Embryonic facial prominence (tissue), 1 donor: ENCODE measurements at regions not wholly inside any gene's neighbourhood (a gene's known extent, or its start where the extent isn't known, plus 50 kb on each side); places are given as distances from the start of the nearest gene placed in this dataset.
"Not testable (repeated sequence)": the region's sequence is repeated elsewhere in the genome, so short reads cannot be mapped to it uniquely, and the experiment has no call there.

ENCODE experiments used
- DNase-seq: peaks from one replicate; pipeline ENCODE4 v3.0.0-alpha.2; 2016; ENCODE audit errors: extremely low spot score

DNA sequence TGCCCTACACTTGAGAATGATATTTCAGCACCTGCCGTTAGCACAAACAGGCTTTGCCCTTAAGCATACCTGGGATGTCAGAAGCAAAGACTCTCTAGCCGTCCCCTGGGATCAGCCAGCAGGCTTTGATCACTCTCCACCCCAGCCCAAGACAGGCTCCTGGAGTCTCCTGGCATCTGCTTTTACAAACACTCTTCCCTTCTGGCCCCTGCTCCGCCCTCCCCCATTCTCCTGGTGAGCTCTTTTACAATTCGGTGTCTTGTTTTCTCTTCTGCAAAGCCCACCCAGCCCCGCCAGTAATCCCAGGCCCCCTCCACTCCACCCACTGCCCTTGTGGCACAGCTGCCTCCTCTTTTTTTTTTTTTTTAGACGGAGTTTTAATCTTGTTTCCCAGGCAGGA lies 50.4 kb downstream of the KATNIP start:
- no peak for DNase-seq

DNA sequence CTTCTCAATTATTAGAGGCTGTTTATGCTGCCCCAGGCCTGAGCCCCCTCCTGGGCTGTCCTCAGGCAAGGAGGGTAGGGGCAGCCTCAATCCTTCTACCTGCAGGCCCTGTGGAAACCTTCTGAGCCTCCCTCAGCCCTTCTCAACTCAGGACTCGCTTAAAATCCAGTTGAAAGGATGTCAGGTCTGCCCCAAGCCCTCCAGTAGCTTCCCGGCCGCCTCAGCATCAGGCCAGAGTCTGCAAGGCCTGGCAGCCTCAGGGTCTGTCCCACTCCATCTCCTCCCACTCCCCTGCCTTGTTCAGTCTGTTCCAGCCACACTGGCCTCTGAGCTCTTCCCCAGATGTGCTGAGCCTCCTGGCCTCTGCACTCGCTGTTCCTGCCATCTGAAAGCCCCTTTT lies 52.2 kb downstream of the KATNIP start:
- DNase-seq = no peak

DNA sequence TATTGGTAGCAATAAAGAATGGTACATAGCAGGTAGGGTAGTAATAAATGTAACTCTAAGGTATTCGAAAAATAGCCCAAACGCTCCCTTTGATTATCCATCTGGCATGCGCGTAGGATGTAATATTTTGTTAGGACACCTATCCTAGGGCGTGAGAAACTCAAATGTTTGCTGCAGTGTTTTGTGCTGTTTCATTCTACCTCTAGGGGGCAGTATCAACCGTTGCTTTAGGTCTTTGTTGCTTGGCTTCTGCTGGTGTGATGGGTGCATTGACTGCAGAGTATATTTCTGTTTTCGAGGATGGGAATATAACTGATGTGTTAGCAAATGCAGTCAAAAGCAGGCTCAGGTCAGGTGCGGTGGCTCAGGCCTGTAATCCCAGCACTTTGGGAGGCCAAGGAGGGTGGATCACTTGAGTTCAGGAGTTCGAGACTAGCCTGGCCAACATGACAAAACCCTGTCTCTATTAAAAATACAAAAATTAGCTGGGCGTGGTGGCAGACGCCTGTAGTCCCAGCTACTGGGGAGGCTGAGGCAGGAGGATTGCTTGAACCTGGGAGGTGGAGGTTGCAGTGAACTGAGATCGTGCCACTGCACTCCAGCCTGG lies 55.7 kb downstream of the KATNIP start:
- DNase-seq = not testable (repeated sequence)

- DNase-seq = no peak
Measured at GRCh38 chr16:27611340-27611739, 61.4 kb downstream of the KATNIP start.

DNA sequence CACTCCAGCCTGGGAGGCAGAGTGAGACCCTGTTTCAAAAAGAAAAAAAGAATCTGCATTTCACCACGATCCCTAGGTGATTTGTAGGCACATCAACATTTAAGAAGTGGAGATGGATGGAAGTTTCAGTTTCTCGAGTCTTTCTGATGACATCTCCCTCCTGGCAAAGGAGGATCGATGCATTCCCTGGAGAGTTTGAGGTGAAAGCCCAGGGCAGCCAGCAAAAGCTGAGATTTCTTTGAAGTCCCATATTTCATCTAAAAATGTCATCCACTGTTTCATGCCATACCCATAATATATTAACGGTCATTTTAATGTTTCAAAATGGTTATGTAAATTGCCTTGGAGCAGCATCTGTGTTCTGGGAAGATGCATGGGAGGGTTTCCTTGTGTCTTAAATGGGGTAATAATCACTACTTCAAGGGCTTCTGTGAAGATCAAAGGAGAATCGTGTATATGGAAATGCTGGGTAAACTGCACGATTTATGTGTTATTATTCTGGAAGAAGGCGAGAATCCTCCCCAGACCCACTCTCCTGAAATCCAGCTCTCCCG lies 63.4 kb downstream of the KATNIP start:
- no peak for DNase-seq

GRCh38 chr16:27617665-27618064 lies 67.7 kb downstream of the KATNIP start:
- DNase-seq = no peak

- no peak for DNase-seq
Measured at GRCh38 chr16:27618165-27618564, 68.2 kb downstream of the KATNIP start.

DNA sequence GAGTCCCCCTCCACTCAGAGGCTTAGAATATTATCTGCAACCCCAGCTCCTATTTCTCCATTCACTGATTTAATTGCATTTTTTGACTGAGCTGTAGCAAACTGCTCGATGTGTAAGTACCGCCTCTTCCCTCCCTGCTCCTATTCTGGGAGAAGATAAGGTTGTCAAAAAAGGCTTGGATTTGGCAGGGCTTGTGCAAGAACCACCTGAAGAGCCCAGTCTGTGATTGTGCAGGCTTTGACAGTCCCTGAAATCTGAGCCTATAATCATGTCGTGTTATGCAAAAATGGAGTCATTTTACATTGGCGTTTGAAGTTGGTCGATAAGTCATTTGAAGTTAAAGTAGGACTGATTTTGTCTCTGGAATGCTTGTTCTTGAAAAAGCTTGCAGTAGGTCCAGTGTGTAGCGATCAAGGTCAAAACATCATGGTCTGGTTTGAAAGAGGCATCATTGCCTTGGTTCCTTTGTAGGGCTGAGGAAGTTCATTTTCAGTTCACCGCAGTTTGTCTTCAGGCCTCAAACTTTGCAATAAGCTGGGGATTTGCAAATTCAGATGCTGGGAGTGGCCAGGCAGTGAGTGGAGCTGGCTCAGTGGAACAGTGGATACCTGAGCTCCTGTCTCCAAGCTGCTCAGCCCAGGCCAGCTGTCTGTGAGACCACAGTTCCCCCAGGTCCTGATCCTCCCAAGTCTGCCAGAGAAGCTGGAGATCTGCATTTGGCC lies 68.8 kb downstream of the KATNIP start:
- DNase-seq = no peak

DNA sequence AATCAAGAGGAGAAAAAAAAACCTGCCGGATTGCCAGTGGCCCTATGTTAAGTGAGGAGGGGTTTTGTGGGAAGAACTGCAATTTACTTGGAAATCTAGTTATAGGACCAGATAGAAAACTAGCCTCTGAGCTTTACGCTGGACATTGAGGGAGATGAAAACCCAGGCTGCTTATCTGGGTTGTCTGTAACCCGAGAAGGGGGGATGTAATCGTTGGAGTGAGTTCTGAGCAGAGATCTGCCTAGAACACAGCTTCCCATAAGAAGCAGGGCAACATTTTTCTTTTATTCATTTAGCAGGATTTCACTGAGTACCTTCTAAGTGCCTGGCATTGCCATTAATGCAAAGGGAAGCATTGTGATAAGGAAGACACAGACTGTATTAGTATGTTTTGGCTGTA lies 70.6 kb downstream of the KATNIP start:
- no peak for DNase-seq

DNA sequence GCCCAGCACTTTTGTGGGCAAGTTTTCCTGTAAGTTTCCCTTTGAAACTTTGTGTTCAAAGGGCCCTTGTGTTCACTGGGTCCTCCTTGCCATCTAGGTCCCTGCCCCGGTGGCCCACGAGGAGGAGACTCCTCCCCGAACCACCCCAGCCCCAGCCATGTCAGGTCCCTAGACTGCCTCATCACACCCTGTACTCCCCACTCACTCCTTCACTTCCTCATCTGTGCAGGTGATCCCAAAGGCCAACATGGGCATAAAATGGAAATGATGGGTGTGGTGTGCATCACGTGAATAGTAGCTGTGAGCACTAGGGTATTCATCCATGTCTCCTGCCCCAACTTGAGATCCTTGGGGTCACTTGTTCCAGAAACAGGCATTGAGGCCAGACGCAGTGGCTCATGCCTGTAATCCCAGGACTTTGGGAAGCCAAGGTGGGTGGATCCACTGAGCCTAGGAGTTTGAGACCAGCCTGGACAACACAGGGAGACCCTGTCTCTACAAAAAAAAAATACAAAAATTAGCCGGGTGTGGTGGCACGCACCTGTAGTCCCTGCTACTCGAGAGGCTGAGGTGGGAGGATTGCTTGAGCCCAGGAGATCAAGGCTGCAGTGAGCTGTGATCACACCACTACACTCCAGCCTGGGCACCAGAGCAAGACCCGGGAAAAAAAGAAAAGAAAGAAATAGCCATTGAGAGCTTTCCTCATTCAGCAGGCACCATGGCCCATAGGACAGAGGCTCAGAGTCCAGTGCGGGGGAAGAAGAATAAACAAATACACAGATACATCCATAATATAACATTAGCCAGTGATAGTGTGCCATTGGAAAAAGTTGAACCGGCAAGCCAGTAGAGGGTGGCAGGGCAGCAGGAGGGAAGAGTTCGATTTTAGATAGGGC lies 74.5 kb downstream of the KATNIP start:
- no peak for DNase-seq

GRCh38 chr16:27625050-27625697 lies 75.2 kb downstream of the KATNIP start:
- DNase-seq = no peak

GRCh38 chr16:27627136-27627535 lies 77.2 kb downstream of the KATNIP start:
- DNase-seq = no peak

DNA sequence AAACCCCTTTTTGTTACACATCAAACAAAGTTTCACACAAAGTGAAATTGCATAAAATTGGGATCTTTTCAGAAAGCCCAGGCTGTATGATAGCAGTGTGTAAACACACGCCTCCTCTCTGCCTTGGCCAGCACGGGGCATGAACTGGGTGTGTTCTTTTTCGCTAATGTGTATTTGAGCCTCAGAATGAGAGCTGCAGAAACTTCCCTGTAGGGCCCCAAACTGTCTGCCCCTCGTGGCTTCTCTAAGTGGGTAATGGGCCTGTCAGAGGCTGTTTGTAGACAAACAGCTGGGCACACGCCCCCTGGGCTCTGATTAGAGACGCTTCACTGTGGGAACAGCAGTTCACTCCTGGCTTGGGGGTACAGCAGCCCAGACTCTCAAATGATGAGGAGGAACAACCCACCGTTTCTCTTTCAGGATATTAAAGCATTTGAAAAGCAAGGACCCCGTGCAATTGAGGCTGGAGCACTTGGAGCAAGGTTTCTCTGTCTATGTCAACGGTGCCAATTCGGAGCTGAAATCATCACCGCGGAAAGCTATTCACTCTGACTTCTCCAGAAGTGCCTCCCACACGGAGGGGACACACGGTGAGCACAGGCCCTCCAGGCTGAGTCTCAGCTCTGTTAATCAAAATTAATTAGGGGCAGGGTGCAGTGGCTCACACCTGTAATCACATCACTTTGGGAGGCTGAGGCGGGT lies 78.4 kb downstream of the KATNIP start:
- DNase-seq = no peak

DNA sequence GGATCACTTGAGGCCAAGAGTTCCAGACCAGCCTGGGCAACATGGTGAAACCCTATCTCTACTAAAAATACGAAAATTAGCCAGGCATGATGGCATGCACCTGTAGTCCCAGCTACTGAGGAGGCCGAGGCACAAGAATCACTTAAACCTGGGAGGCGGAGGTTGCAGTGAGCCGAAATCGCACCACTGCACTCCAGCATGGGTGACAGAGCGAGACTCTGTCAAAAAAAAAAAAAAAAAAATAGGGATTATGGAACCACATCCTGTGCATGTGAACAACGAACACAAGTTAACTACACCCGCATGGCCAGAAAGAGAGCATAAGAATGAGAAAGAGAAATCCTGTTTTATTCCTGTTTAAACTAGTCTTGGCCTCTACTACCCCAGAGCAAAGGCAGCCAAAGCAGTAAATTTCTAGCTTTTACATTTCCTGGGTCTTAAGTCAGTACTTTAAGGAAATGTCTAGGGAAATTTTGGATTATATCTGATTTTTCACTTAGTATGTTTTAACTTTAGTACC lies 79.1 kb downstream of the KATNIP start:
- DNase-seq = not testable (repeated sequence)

DNA sequence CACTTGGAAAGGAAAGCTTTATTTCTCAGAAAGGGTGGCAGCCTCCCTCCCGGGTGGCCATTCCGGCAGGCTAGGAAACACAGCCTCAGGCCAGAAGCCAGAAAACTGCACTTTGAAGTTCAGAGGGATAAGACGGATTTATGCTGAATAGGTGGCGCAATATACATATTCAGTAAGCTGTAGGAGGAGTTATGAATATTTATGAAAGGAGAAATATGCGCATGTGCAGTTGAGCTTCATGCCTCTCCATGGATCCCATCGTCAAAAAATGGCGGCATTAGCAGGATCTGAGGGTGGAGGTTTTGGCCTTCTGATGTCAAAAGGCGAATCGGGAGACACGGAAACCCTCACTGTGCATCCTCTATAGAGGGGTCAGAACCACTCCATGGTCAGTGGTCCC lies 82.3 kb downstream of the KATNIP start:
- no peak for DNase-seq

GRCh38 chr16:27633221-27633620 lies 83.3 kb downstream of the KATNIP start:
- DNase-seq = no peak

- DNase-seq = no peak
Measured at GRCh38 chr16:27633721-27634120, 83.8 kb downstream of the KATNIP start.

DNA sequence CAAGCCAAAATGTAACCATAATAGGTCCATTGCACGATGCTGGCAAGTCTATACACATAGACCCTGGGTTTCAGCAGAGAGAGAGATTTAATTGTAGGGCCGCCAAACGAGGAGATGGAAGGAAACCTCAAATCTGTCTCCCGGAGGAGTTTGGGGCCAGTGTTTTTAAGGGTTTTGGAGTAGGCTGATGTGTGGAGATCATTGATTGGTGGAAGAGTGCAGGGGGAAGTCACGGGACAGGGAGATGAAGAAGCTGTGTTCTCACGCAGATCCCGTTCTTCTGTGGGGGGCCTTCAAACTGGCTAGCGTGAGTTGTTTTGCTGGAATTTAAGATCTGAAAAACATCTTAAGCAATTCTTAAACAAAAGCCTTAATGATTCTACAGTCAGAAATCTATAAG lies 84.8 kb downstream of the KATNIP start:
- DNase-seq = no peak

GRCh38 chr16:27636453-27637240 lies 86.7 kb downstream of the KATNIP start:
- no peak for DNase-seq
